HUES6 (cell line): ENCODE measurements at regions not wholly inside any gene's neighbourhood (a gene's known extent, or its start where the extent isn't known, plus 50 kb on each side); places are given as distances from the start of the nearest gene placed in this dataset.
"Not testable (repeated sequence)": the region's sequence is repeated elsewhere in the genome, so short reads cannot be mapped to it uniquely, and the experiment has no call there.

Experiments
- H3K27ac ChIP-seq: 2 replicates; pipeline ENCODE4 v1.7.0; 2013; ENCODE audit warnings: low read depth, mild to moderate bottlenecking, low read length, inconsistent platforms
- H3K27me3 ChIP-seq: 2 replicates; pipeline ENCODE4 v1.6.1; 2013; ENCODE audit warnings: low read length; ENCODE audit not compliant: control insufficient read depth, insufficient read depth
- H3K36me3 ChIP-seq: 2 replicates; pipeline ENCODE4 v1.6.1; 2013; ENCODE audit warnings: low read length; ENCODE audit not compliant: control insufficient read depth, insufficient read depth
- H3K4me1 ChIP-seq: 2 replicates; pipeline ENCODE4 v1.6.1; 2013; ENCODE audit warnings: low read length; ENCODE audit not compliant: control insufficient read depth, insufficient read depth
- H3K4me3 ChIP-seq: 2 replicates; pipeline ENCODE4 v1.5.1; 2013; ENCODE audit warnings: low read depth, low read length
- H3K9ac ChIP-seq: one replicate; pipeline ENCODE4 v1.6.1; 2013; ENCODE audit warnings: mild to moderate bottlenecking, low read length
- H3K9me3 ChIP-seq: 2 replicates; pipeline ENCODE4 v1.6.1; 2013; ENCODE audit warnings: low read depth, low read length; ENCODE audit not compliant: control insufficient read depth, insufficient read depth

DNA sequence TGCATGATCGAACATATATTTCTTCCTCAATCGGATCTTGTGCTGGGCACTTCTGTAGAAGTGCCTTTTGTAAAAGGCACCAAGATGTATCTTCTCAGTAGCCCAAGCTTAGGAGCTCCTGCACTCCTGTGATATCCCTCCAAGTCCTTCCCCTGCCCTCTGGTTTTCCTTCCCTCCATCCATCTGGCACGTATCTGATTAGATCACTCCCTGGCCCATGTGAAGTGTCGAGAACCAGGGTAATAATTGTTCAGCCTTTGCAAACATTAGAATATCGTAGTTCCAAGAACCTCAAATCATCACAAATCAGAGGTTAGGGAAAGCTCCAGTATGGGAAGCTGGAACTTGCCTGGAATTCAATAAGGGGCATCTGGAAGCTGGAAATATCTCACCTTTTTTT is 221.1 kb upstream of the AUTS2 start:
- Histone ChIP-seq H3K27me3 (no peaks in the 10 kb centered on the region), H3K4me1 (no peaks in the 10 kb centered on the region), H3K27ac (no peak overlapping the region), H3K9me3 (no peaks in the 10 kb centered on the region), H3K9ac (no peak overlapping the region), H3K36me3 (no peaks in the 10 kb centered on the region), H3K4me3 (no peak overlapping the region)

DNA sequence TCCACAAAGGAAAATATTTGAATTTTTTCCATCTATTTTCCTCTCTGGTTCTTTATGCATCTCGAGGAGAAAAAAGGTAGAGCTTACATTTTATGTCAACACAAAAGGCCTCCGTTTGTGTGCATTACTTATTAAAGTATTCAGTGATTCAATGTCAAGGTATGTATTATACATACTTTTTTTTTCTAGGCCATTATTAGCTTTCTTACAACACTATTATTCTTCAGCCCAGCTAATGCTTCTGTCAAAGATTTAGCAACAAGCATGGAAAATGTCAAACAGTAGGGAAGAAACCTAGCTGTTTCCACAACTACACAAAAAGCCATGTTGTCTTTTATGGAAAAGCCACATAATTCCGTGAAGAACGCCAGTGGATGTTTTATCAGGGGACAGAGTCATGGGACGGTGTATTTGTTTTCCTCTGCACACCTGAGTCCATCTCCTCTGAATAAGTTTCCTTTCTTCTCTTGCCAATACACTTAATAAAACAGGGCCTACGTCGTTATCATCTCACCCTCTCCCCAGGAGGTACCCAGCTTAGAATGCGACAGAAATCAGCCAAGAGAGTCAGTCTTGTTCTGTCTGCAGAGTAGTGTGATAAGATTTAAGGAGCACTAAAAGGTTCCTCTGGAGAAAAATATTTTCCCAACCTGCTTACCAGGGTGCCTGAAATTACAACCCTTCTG is 209.7 kb upstream of the AUTS2 start:
- H3K36me3 ChIP-seq = no peaks in the 10 kb centered on the region
- H3K9me3 ChIP-seq = no peaks in the 10 kb centered on the region
- H3K27me3 ChIP-seq = no peaks in the 10 kb centered on the region
- H3K9ac ChIP-seq = no peak overlapping the region
- no peak overlapping the region for H3K4me3 ChIP-seq
- no peak overlapping the region for H3K27ac ChIP-seq
- H3K4me1 ChIP-seq = no peaks in the 10 kb centered on the region; the same call in 1 of the 2 replicates

GRCh38 chr7:69389216-69389615 is 209.1 kb upstream of the AUTS2 start:
- Histone ChIP-seq H3K9ac (no peak overlapping the region), H3K36me3 (no peaks in the 10 kb centered on the region), H3K4me3 (no peak overlapping the region), H3K4me1 (no peaks in the 10 kb centered on the region; the same call in 1 of the 2 replicates), H3K9me3 (no peaks in the 10 kb centered on the region), H3K27me3 (no peaks in the 10 kb centered on the region), H3K27ac (no peak overlapping the region)

DNA sequence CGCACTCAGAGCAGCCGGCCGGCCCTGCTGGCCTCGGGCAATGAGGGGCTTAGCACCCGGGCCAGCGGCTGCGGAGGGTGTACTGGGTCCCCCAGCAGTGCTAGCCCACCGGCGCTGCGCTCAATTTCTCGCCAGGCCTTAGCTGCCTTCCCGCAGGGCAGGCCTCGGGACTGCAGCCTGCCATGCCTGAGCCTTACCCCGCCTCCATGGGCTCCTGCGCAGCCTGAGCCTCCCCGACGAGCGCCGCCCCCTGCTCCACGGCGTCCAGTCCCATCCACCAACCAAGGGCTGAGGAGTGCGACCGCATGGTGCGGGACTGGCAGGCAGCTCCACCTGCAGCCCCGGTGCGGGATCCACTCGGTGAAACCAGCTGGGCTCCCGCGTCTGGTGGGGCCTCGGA is 204.4 kb upstream of the AUTS2 start:
- H3K36me3 ChIP-seq, H3K27me3 ChIP-seq, H3K4me3 ChIP-seq, H3K27ac ChIP-seq, H3K9me3 ChIP-seq, H3K9ac ChIP-seq, H3K4me1 ChIP-seq: not testable (repeated sequence)

GRCh38 chr7:69395061-69395714 is 203.1 kb upstream of the AUTS2 start:
- Histone ChIP-seq H3K4me1 (peaks cover 13% of the 10 kb centered on the region), H3K27ac (no peak overlapping the region), H3K4me3 (no peak overlapping the region), H3K36me3 (no peaks in the 10 kb centered on the region), H3K27me3 (no peaks in the 10 kb centered on the region), H3K9ac (no peak overlapping the region), H3K9me3 (no peaks in the 10 kb centered on the region; the same call in 1 of the 2 replicates)

GRCh38 chr7:69398986-69399385 is 199.3 kb upstream of the AUTS2 start:
- Histone ChIP-seq H3K4me1 (peaks cover 13% of the 10 kb centered on the region), H3K27ac (no peak overlapping the region), H3K4me3 (no peak overlapping the region), H3K9me3 (no peaks in the 10 kb centered on the region; the same call in 1 of the 2 replicates), H3K36me3 (no peaks in the 10 kb centered on the region), H3K27me3 (no peaks in the 10 kb centered on the region), H3K9ac (no peak overlapping the region)

DNA sequence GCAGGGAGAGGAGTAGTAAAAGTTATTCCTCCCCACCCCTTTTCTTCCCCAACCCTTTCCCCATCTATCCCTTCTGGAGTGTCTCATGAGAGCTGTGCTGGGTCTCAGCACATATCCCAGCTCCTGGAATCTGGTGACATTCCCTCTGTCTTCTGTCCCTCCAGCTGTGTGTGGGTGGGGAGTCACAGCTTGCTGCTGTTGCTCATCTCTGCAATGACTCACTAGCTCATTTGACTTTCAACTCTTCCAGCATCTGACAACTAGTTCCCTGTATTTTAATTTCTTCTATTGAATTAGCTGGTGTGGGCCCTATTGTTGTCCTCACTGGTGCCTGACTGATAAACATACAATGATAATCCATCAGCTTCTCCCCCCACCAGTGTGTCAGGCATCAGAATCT is 198.9 kb upstream of the AUTS2 start:
- Histone ChIP-seq H3K4me1 (peaks cover 13% of the 10 kb centered on the region), H3K27me3 (no peaks in the 10 kb centered on the region), H3K36me3 (no peaks in the 10 kb centered on the region), H3K4me3 (no peak overlapping the region), H3K9ac (no peak overlapping the region), H3K27ac (no peak overlapping the region; the same call in 1 of the 2 replicates), H3K9me3 (no peaks in the 10 kb centered on the region; the same call in 1 of the 2 replicates)

GRCh38 chr7:69402696-69403095 is 195.6 kb upstream of the AUTS2 start:
- H3K27ac ChIP-seq = no peak overlapping the region
- no peaks in the 10 kb centered on the region for H3K27me3 ChIP-seq
- no peaks in the 10 kb centered on the region for H3K36me3 ChIP-seq
- no peaks in the 10 kb centered on the region; the same call in 1 of the 2 replicates for H3K9me3 ChIP-seq
- peaks cover 13% of the 10 kb centered on the region for H3K4me1 ChIP-seq
- H3K9ac ChIP-seq = no peak overlapping the region
- no peak overlapping the region for H3K4me3 ChIP-seq

GRCh38 chr7:69403169-69403568 is 195.1 kb upstream of the AUTS2 start:
- Histone ChIP-seq H3K4me3 (no peak overlapping the region), H3K4me1 (peaks cover 13% of the 10 kb centered on the region), H3K36me3 (no peaks in the 10 kb centered on the region), H3K9me3 (no peaks in the 10 kb centered on the region; the same call in 1 of the 2 replicates), H3K9ac (no peak overlapping the region), H3K27me3 (no peaks in the 10 kb centered on the region), H3K27ac (no peak overlapping the region)

DNA sequence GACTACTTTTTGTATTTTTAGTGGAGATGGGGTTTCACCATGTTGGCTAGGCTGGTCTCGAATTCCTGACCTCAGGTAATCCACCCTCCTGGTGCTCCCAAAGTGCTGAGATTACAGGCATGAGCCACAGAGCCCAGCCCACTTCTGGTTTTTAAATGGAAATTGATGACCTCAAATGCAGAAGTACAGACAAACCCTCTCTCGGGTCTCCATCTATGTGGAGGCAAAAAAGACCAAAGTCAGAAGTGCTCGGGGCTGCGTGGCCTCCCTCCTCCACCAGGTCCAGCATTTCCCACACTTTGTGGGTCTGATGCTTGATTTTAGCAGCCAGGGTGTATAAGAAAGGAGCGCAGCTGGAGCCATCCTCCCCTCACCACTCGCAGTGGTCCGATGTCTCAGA is 187.3 kb upstream of the AUTS2 start:
- no peaks in the 10 kb centered on the region for H3K4me1 ChIP-seq
- no peaks in the 10 kb centered on the region for H3K27me3 ChIP-seq
- H3K4me3 ChIP-seq = no peak overlapping the region
- no peak overlapping the region for H3K27ac ChIP-seq
- H3K36me3 ChIP-seq = no peaks in the 10 kb centered on the region
- no peaks in the 10 kb centered on the region for H3K9me3 ChIP-seq
- no peak overlapping the region for H3K9ac ChIP-seq

- Histone ChIP-seq H3K27me3 (no peaks in the 10 kb centered on the region), H3K9ac (no peak overlapping the region), H3K27ac (no peak overlapping the region), H3K4me1 (no peaks in the 10 kb centered on the region), H3K9me3 (no peaks in the 10 kb centered on the region), H3K4me3 (no peak overlapping the region), H3K36me3 (no peaks in the 10 kb centered on the region)
Observed at GRCh38 chr7:69411466-69411865, 186.8 kb upstream of the AUTS2 start.
